H9 (cell line): ENCODE measurements at regions not wholly inside any gene's neighbourhood (a gene's known extent, or its start where the extent isn't known, plus 50 kb on each side); places are given as distances from the start of the nearest gene placed in this dataset.

Source experiments
- DNase-seq: peaks from one replicate; pipeline ENCODE4 v3.0.0-alpha.2; 2017
- H2AFZ ChIP-seq: one replicate; pipeline ENCODE4 v1.6.1; 2013; ENCODE audit warnings: mild to moderate bottlenecking, low read length, control low read depth, moderate library complexity
- H2AK5ac ChIP-seq: 2 replicates; pipeline ENCODE4 v1.6.1; 2013; ENCODE audit warnings: low read length, control low read depth, mixed read lengths; ENCODE audit not compliant: insufficient read length
- H2BK120ac ChIP-seq: one replicate; pipeline ENCODE4 v1.6.1; 2013; ENCODE audit warnings: low read depth, mild to moderate bottlenecking, low read length, control low read depth, inconsistent platforms; ENCODE audit not compliant: poor library complexity, severe bottlenecking
- H2BK12ac ChIP-seq: 2 replicates; pipeline ENCODE4 v1.6.1; 2013; ENCODE audit warnings: low read length, control low read depth, mixed read lengths, low read depth; ENCODE audit not compliant: insufficient read length
- H2BK15ac ChIP-seq: 2 replicates; pipeline ENCODE4 v1.6.1; 2013; ENCODE audit warnings: low read depth, low read length, control low read depth
- H2BK20ac ChIP-seq: one replicate; pipeline ENCODE4 v1.6.1; 2013; ENCODE audit warnings: low read depth, mild to moderate bottlenecking, low read length, control low read depth, inconsistent platforms; ENCODE audit not compliant: poor library complexity, severe bottlenecking
- H2BK5ac ChIP-seq: 2 replicates; pipeline ENCODE4 v1.6.1; 2013; ENCODE audit warnings: low read length, control low read depth, mixed read lengths; ENCODE audit not compliant: insufficient read length
- H3K14ac ChIP-seq: 2 replicates; pipeline ENCODE4 v1.6.1; 2013; ENCODE audit warnings: low read length, control low read depth; ENCODE audit not compliant: insufficient read depth
- H3K18ac ChIP-seq: 2 replicates; pipeline ENCODE4 v1.6.1; 2013; ENCODE audit warnings: low read depth, mild to moderate bottlenecking, mixed read lengths, low read length, control low read depth; ENCODE audit not compliant: insufficient read length
- H3K23ac ChIP-seq: 2 replicates; pipeline ENCODE4 v1.6.1; 2013; ENCODE audit warnings: low read length, control low read depth, mixed read lengths, low read depth; ENCODE audit not compliant: insufficient read length
- H3K23me2 ChIP-seq: 2 replicates; pipeline ENCODE4 v1.6.1; 2013; ENCODE audit warnings: low read depth, mild to moderate bottlenecking, mixed read lengths, low read length, control low read depth; ENCODE audit not compliant: insufficient read length, poor library complexity, severe bottlenecking
- H3K27ac ChIP-seq: 2 replicates; pipeline ENCODE4 v1.5.1; 2013; ENCODE audit warnings: low read length, control low read depth, mixed read lengths, low read depth; ENCODE audit not compliant: insufficient read length
- H3K27me3 ChIP-seq: 2 replicates; pipeline ENCODE4 v1.6.1; 2013; ENCODE audit warnings: low read length, control low read depth, inconsistent platforms; ENCODE audit not compliant: insufficient read depth
- H3K4ac ChIP-seq: 2 replicates; pipeline ENCODE4 v1.6.1; 2013; ENCODE audit warnings: low read depth, mild to moderate bottlenecking, control low read depth, inconsistent platforms, low read length, moderate library complexity
- H3K4me1 ChIP-seq: 2 replicates; pipeline ENCODE4 v1.6.1; 2013; ENCODE audit warnings: low read length, control low read depth, inconsistent platforms; ENCODE audit not compliant: insufficient read depth
- H3K4me2 ChIP-seq: 2 replicates; pipeline ENCODE4 v1.6.1; 2013; ENCODE audit warnings: low read length, control low read depth, mixed read lengths; ENCODE audit not compliant: insufficient read length, insufficient read depth
- H3K56ac ChIP-seq: 2 replicates; pipeline ENCODE4 v1.6.1; 2013; ENCODE audit warnings: low read depth, mild to moderate bottlenecking, mixed read lengths, low read length, control low read depth; ENCODE audit not compliant: insufficient read length
- H3K79me1 ChIP-seq: 2 replicates; pipeline ENCODE4 v1.6.1; 2013; ENCODE audit warnings: low read depth, mild to moderate bottlenecking, moderate library complexity, low read length, control low read depth, inconsistent platforms; ENCODE audit not compliant: insufficient read depth, poor library complexity, severe bottlenecking
- H3K79me2 ChIP-seq: 2 replicates; pipeline ENCODE4 v1.6.1; 2013; ENCODE audit warnings: low read length, control low read depth, inconsistent platforms; ENCODE audit not compliant: insufficient read depth
- H3K9ac ChIP-seq: 2 replicates; pipeline ENCODE4 v1.6.1; 2013; ENCODE audit warnings: low read length, control low read depth, mixed read lengths; ENCODE audit not compliant: insufficient read length; ENCODE audit errors: extremely low read depth
- H3K9me3 ChIP-seq: one replicate; pipeline ENCODE4 v1.6.1; 2013; ENCODE audit warnings: low read depth, low read length, inconsistent platforms; ENCODE audit not compliant: control insufficient read depth
- H3T11ph ChIP-seq: one replicate; pipeline ENCODE4 v1.6.1; 2013; ENCODE audit warnings: mild to moderate bottlenecking, low read length, control low read depth, inconsistent platforms
- H4K20me1 ChIP-seq: one replicate; pipeline ENCODE4 v1.6.1; 2013; ENCODE audit not compliant: control insufficient read depth, insufficient read length, insufficient read depth
- H4K5ac ChIP-seq: 2 replicates; pipeline ENCODE4 v1.6.1; 2013; ENCODE audit warnings: low read depth, mild to moderate bottlenecking, mixed read lengths, low read length, control low read depth; ENCODE audit not compliant: insufficient read length
- H4K8ac ChIP-seq: replicated peaks from 2 replicates; pipeline ENCODE4 v1.6.1; 2013; ENCODE audit warnings: low read length, control low read depth, mixed read lengths, low read depth; ENCODE audit not compliant: insufficient read length
- H4K91ac ChIP-seq: 2 replicates; pipeline ENCODE4 v1.6.1; 2013; ENCODE audit warnings: low read depth, mild to moderate bottlenecking, moderate library complexity, mixed read lengths, low read length, control low read depth; ENCODE audit not compliant: insufficient read length
- H3K27ac Mint-ChIP-seq, 3 experiments: 2 replicates in 2 of 3; 3 replicates in 1 of 3; pipeline ENCODE4 v1.8.0; 2020 to 2021; ENCODE audit warnings: mixed read lengths in 3 of 3, mild to moderate bottlenecking in 1 of 3, moderate library complexity in 1 of 3
- H3K27me3 Mint-ChIP-seq: 2 replicates; pipeline ENCODE4 v1.8.0; 2021; ENCODE audit warnings: low read depth, mild to moderate bottlenecking, moderate library complexity, mixed read lengths
- H3K36me3 Mint-ChIP-seq, 3 experiments: 2 replicates in 2 of 3; 3 replicates in 1 of 3; pipeline ENCODE4 v1.8.0; 2020 to 2021; ENCODE audit warnings: low read depth in 3 of 3, mixed read lengths in 3 of 3; ENCODE audit not compliant: insufficient read depth in 1 of 3
- H3K4me1 Mint-ChIP-seq, 2 experiments: 2 replicates each; pipeline ENCODE4 v1.8.0; 2020; ENCODE audit warnings: mixed read lengths in 2 of 2
- H3K4me3 Mint-ChIP-seq, 2 experiments: 2 replicates in 1 of 2; 3 replicates in 1 of 2; pipeline ENCODE4 v1.8.0; 2020 to 2021; ENCODE audit warnings: mild to moderate bottlenecking in 2 of 2, mixed read lengths in 2 of 2, moderate library complexity in 1 of 2
- H3K9me3 Mint-ChIP-seq, 2 experiments: 2 replicates in 1 of 2; 3 replicates in 1 of 2; pipeline ENCODE4 v1.8.0; 2020; ENCODE audit warnings: mild to moderate bottlenecking in 2 of 2, mixed read lengths in 2 of 2, moderate library complexity in 1 of 2
- CTCF ChIP-seq: fragments of 200-600 bp; sonication (generic); conservative IDR thresholded peaks from 3 replicates; pipeline ENCODE4 v1.8.0; 2021; ENCODE audit warnings: antibody characterized with exemption, mild to moderate bottlenecking
- WGBS: extraction: QIAGEN DNeasy Blood & Tissue Kit; methylation state at CpG from one replicate; pipeline ENCODE4 v1.1.7; 2013; ENCODE audit warnings: missing lambda C conversion rate, low lambda C conversion rate, mixed read lengths; ENCODE audit not compliant: insufficient read length; ENCODE audit errors: extremely low coverage; 5-methylcytosine and 5-hydroxymethylcytosine counted together

DNA sequence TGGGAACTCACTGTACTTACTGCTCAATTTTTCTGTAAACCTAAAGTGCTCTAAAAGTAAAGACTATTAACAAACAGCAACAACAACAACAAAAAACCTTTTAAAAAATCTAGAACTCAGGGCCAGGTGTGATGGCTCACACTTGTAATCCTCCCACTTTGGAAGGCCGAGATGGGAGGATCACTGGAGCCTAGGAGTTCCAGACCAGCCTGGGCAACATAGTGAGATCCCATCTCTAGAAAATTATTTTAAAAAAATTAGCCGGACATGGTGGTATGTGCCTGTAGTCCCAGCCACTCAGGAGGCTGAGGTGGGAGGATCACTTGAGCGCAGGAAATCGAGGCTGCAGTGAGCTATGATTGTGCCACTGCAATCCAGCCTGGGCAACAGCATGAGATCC lies 161.8 kb downstream of the NUP210 start:
- Histone ChIP-seq H4K8ac (no peak overlapping the region), H2AK5ac (no peak overlapping the region), H3K79me1 (no peaks in the 10 kb centered on the region), H3K9ac (no peak overlapping the region), H3K27ac (no peak overlapping the region), H3K4me2 (no peak overlapping the region), H3K18ac (no peak overlapping the region), H2BK15ac (no peak overlapping the region), H2AFZ (no peak overlapping the region), H3K14ac (no peak overlapping the region), H3K4ac (no peak overlapping the region), H3K4me1 (peaks cover 6% of the 10 kb centered on the region; the same call in 1 of the 2 replicates), H4K5ac (no peak overlapping the region), H2BK20ac (no peak overlapping the region), H3K23ac (no peak overlapping the region), H3K23me2 (no peaks in the 10 kb centered on the region), H2BK12ac (no peak overlapping the region), H3K9me3 (no peaks in the 10 kb centered on the region), H4K20me1 (no peaks in the 10 kb centered on the region), H3K56ac (no peak overlapping the region), H4K91ac (no peak overlapping the region), H3K27me3 (no peaks in the 10 kb centered on the region), H3T11ph (no peak overlapping the region), H2BK5ac (no peak overlapping the region), H2BK120ac (no peak overlapping the region), H3K79me2 (no peaks in the 10 kb centered on the region)
- Mint-ChIP-seq H3K27ac (no peak overlapping the region), H3K4me3 (no peak overlapping the region), H3K27me3 (no peaks in the 10 kb centered on the region), H3K9me3 (no peaks in the 10 kb centered on the region), H3K4me1 (peaks cover 15 to 20% of the 10 kb centered on the region in 2 experiments; a peak in 3 of 4 replicates), H3K36me3 (no peaks in the 10 kb centered on the region; a peak in 1 of 7 replicates)
- no peak for DNase-seq
- no peak for TF ChIP-seq CTCF
- no CpG with 5 or more reads among the region's 4 CpGs for WGBS
